Parathyroid adenoma (tissue), 2 donors: ENCODE measurements at regions not wholly inside any gene's neighbourhood (a gene's known extent, or its start where the extent isn't known, plus 50 kb on each side); places are given as distances from the start of the nearest gene placed in this dataset.
"Not testable (repeated sequence)": the region's sequence is repeated elsewhere in the genome, so short reads cannot be mapped to it uniquely, and the experiment has no call there.

ENCODE experiments used
- H2AFZ ChIP-seq: fragments of 300-600 bp; sonication (generic); one replicate; pipeline ENCODE4 v1.7.0; 2017; ENCODE audit warnings: antibody characterized with exemption, mild to moderate bottlenecking
- H3K27ac ChIP-seq: fragments of 300-600 bp; sonication (generic); one replicate; pipeline ENCODE4 v1.7.0; 2017
- H3K27me3 ChIP-seq: fragments of 300-600 bp; sonication (generic); one replicate; pipeline ENCODE4 v1.7.0; 2017; ENCODE audit warnings: low read length; ENCODE audit not compliant: control insufficient read depth, insufficient read depth
- H3K36me3 ChIP-seq: fragments of 300-600 bp; sonication (generic); one replicate; pipeline ENCODE4 v1.7.0; 2017; ENCODE audit warnings: low read length; ENCODE audit not compliant: control insufficient read depth, insufficient read depth
- H3K4me1 ChIP-seq: fragments of 300-600 bp; sonication (generic); one replicate; pipeline ENCODE4 v1.7.0; 2017; ENCODE audit warnings: control low read depth
- H3K4me2 ChIP-seq: fragments of 300-600 bp; sonication (generic); one replicate; pipeline ENCODE4 v1.7.0; 2017; ENCODE audit warnings: low read length
- H3K4me3 ChIP-seq: fragments of 300-600 bp; sonication (generic); one replicate; pipeline ENCODE4 v1.7.0; 2017; ENCODE audit warnings: low read depth, low read length
- H3K79me2 ChIP-seq: fragments of 300-600 bp; sonication (generic); one replicate; pipeline ENCODE4 v1.7.0; 2017; ENCODE audit warnings: control low read depth
- H3K9ac ChIP-seq: fragments of 300-600 bp; sonication (generic); one replicate; pipeline ENCODE4 v1.7.0; 2017; ENCODE audit warnings: mild to moderate bottlenecking
- H3K9me3 ChIP-seq: fragments of 300-600 bp; sonication (generic); one replicate; pipeline ENCODE4 v1.7.0; 2017; ENCODE audit warnings: low read length; ENCODE audit not compliant: control insufficient read depth
- TF ChIP-seq, protein P1 (sequence below): fragments of 300-600 bp; sonication (generic); IDR thresholded peaks from one replicate; pipeline ENCODE4 v1.7.0; 2017; ENCODE audit warnings: antibody characterized with exemption, mild to moderate bottlenecking
- donor health status: primary hyperparathyroidism.

DNA sequence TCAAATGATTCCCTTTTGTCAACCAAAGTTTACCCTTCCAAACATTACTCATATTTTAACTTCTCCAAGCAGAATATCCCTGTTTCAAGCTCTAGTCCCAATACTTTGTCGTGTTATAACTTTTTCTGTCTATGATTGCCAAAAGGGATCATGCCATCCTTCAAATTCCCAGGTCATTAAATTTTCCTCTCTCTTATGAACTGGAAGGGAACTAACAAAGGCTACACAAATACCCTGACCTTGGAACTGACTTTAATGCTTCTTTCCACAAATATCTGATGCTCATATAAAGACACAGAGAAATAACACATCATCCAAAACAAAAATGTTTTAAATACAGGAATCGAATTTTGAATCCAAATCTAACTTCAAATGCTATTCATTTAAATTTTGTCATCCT, 1352.7 kb downstream of the CDH11 start:
- H3K36me3 ChIP-seq, result no peaks in the 10 kb centered on the region
- no peaks in the 10 kb centered on the region for H3K27me3 ChIP-seq
- no peaks in the 10 kb centered on the region for H3K9me3 ChIP-seq
- no peak overlapping the region for H3K27ac ChIP-seq
- H3K4me1 ChIP-seq, result no peaks in the 10 kb centered on the region
- no peak overlapping the region for H2AFZ ChIP-seq
- H3K4me3 ChIP-seq, result no peak overlapping the region
- TF ChIP-seq, protein P1, sequence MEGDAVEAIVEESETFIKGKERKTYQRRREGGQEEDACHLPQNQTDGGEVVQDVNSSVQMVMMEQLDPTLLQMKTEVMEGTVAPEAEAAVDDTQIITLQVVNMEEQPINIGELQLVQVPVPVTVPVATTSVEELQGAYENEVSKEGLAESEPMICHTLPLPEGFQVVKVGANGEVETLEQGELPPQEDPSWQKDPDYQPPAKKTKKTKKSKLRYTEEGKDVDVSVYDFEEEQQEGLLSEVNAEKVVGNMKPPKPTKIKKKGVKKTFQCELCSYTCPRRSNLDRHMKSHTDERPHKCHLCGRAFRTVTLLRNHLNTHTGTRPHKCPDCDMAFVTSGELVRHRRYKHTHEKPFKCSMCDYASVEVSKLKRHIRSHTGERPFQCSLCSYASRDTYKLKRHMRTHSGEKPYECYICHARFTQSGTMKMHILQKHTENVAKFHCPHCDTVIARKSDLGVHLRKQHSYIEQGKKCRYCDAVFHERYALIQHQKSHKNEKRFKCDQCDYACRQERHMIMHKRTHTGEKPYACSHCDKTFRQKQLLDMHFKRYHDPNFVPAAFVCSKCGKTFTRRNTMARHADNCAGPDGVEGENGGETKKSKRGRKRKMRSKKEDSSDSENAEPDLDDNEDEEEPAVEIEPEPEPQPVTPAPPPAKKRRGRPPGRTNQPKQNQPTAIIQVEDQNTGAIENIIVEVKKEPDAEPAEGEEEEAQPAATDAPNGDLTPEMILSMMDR, result no peak
- H3K9ac ChIP-seq, result no peak overlapping the region
- H3K4me2 ChIP-seq, result no peak overlapping the region
- H3K79me2 ChIP-seq, result no peaks in the 10 kb centered on the region

DNA sequence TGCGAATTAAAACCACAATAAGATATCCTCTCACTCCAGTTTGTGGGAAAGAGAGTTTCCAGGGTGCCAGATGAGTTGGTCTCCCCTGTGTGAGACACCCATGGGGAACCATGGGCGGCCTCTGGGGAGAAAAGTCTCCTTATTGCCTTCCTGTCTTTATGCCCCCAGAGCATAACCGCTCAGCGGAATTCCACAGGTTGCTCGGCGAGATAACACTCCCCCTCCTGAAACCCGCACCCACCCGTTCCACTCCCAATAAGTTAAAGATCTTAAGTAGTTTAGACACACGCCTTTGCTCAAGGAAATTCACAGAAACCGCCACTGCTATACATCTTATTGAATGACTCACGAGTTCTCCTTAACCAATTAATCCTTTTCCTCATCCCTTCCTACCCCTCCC, 1361.6 kb downstream of the CDH11 start:
- not testable (repeated sequence) for H3K27ac ChIP-seq, H3K27me3 ChIP-seq, H3K4me1 ChIP-seq, H3K36me3 ChIP-seq, H3K79me2 ChIP-seq, H3K4me2 ChIP-seq, H3K4me3 ChIP-seq, H3K9ac ChIP-seq, H3K9me3 ChIP-seq, H2AFZ ChIP-seq

DNA sequence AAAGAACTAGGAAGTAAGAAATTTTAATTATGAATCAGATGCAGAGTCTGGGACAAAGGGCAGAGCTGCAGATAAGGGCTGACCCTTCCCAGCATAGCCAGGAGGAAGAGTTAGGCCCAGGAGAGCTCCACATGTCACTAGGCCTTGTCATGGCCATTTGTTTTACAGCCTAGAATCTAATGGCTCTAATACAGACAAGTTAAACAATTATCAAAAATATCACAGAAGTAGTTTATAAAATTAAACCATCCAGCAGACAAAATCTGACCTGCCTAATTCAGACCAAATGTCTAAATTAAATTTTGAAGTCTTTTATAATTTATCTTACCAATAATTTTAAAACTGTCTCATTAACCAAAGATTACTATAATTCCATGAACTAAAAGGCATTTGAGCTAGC, 1369.5 kb downstream of the CDH11 start:
- no peaks in the 10 kb centered on the region for H3K9me3 ChIP-seq
- no peaks in the 10 kb centered on the region for H3K27me3 ChIP-seq
- H3K9ac ChIP-seq, result no peak overlapping the region
- H3K4me1 ChIP-seq, result no peaks in the 10 kb centered on the region
- no peaks in the 10 kb centered on the region for H3K36me3 ChIP-seq
- no peaks in the 10 kb centered on the region for H3K79me2 ChIP-seq
- H2AFZ ChIP-seq, result no peak overlapping the region
- no peak overlapping the region for H3K27ac ChIP-seq
- H3K4me2 ChIP-seq, result no peak overlapping the region
- TF ChIP-seq, protein P1, result no peak
- no peak overlapping the region for H3K4me3 ChIP-seq

DNA sequence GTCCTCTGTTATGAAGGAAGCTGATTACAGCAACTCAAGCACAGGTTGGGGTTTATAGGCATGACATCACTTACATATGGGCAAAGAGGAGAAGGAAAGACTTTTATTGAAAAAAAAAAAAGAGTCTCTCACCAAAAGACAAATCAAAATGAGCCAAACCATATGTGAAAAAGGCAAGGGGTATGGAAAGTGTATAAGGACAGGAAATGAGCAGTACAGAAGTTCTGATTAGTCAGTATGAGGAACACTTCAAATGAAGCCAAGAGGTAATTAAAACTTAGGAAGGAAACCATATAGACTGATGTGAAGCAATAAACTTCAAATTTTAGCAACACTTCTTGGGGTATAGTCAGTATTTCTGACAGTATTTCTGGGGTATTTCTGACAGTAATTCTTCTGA, 1372.6 kb downstream of the CDH11 start:
- Histone ChIP-seq H2AFZ (no peak overlapping the region), H3K79me2 (no peaks in the 10 kb centered on the region), H3K9me3 (no peaks in the 10 kb centered on the region), H3K4me3 (no peak overlapping the region), H3K4me1 (no peaks in the 10 kb centered on the region), H3K27me3 (no peaks in the 10 kb centered on the region), H3K27ac (no peak overlapping the region), H3K4me2 (no peak overlapping the region), H3K9ac (no peak overlapping the region), H3K36me3 (no peaks in the 10 kb centered on the region)
- TF ChIP-seq, protein P1, result no peak

DNA sequence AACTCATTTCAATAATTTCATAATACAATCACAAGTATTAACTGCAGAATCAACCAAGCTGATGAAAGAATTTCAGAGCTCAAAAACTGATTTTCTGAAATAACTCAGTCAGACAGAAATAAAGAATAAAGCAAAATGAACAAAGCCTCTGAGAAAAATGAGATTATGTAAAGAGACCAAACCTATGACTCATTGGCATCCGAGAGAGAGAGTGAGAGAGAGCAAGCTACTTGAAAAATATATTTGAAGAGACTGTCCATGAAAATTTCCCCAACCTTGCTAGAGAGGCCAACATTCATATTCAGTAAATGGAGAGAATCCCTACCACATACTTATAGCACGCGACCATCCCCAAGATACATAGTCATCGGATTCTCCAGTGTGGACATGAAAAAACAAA, 1376.4 kb downstream of the CDH11 start:
- no peaks in the 10 kb centered on the region for H3K4me1 ChIP-seq
- H3K27me3 ChIP-seq, result no peaks in the 10 kb centered on the region
- TF ChIP-seq, protein P1, result no peak
- H3K36me3 ChIP-seq, result no peaks in the 10 kb centered on the region
- no peak overlapping the region for H3K27ac ChIP-seq
- no peak overlapping the region for H3K4me3 ChIP-seq
- H2AFZ ChIP-seq, result no peak overlapping the region
- no peaks in the 10 kb centered on the region for H3K79me2 ChIP-seq
- no peak overlapping the region for H3K4me2 ChIP-seq
- H3K9me3 ChIP-seq, result no peaks in the 10 kb centered on the region
- H3K9ac ChIP-seq, result no peak overlapping the region
